Stimulated activated CD4-positive, alpha-beta T cell treated with anti-CD3 and anti-CD28 coated beads, TNF-alpha, amount 100 ng/mL, for 4 hours (primary cell): ENCODE measurements at regions not wholly inside any gene's neighbourhood (a gene's known extent, or its start where the extent isn't known, plus 50 kb on each side); places are given as distances from the start of the nearest gene placed in this dataset.
"Not testable (repeated sequence)": the region's sequence is repeated elsewhere in the genome, so short reads cannot be mapped to it uniquely, and the experiment has no call there.

ENCODE experiments used
- DNase-seq, 3 experiments: peaks; one replicate each; pipeline ENCODE4 v3.0.0-alpha.2; 2020; ENCODE audit warnings: low read depth in 3 of 3

DNA sequence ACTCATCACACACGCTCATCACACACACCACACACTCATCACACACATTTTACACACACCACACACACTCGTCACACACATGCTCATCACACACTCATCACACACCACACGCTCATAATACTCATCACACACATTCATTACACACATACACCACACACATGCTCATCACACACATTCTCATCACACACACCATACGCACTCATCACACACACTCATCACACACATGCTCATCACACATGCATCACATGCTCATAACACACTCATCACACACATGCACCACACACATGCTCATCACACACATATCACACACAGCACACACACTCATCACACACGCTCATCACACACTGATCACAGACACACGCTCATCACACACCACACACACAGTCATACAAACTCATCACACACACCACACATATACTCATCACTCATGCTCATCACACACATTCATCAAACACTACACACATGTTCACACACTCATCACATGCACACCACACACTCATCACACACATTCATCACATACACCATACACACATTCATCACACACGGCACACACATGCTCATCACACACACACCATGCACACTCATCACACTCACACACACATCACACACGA lies 247.1 kb upstream of the SGCG start:
- no peak for DNase-seq

DNA sequence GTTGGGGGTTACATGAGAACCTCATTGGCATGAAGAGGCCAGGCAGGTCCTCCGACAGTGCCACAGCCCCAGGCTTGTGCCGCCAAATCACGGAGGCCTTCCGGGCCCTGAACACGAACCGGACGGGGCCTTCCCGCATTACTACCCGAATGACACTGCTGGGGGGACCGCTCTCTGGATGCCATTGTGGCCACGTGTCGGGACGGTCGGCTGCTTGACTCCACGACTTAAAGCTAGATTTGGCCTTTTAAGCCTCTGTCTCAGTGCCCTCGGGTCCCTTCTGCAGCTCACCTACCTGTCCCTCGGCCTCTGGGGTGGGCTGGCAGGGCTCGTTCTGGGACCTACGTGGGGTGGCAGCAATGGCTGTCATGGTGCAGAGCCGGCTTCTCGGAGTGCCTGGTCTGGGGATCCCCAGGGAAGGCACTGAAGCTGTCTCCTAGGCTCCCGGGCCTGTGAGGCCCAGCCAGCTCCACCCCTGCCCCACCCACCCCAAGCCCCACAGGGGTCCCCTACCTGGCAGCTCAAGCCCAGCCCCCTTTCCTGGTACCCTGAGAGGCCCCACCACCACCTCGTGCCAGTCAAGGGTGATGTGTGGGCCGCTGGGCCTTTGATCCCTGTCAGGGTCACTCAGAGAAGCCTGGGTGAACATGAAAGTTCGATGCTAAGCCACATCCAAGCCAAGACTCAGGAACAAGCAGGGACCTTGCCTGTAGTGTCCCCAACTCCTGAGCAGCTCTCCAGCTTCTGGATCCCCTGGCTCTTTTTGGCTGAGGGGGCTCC lies 245.8 kb upstream of the SGCG start:
- DNase-seq: no peak

- DNase-seq: no peak
Observed at GRCh38 chr13:22936228-22936627, 244.6 kb upstream of the SGCG start.

DNA sequence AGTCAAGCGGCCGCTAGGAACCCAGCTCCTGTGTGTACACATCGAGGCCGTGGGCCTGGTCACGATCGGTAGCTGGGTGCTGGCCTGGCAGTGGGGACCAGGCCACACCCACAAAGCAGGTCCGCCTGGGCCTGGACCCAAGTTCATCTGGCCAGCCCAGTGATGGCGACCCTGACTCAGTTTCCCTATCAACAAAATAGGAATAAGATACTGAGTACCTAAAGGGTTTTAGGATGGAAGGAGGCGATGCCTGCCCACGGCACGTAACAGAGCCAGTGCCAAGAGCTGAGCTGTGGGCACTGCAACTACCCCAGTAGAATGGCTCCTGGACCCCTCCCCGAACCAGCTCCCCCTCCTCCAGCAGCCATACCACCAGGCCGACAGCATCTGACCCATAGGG lies 243.5 kb upstream of the SGCG start:
- DNase-seq: no peak

DNA sequence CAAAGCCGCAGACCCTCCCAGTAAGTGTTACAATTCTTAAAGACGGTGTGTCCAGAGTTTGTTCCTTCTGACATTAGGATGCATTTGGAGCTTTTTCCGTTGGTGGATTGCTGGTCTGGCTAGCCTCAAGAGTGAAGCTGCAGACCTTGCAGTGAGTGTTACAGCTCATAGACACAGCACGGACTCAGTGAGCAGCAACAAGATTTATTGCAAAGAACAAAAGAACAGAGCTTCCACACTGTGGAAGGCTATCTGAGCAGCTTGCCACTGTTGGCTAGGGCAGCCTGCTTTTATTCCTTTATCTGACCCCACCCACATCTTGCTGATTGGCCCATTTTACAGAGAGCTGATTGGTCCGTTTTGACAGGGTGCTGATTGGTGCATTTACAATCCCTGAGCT lies 242.8 kb upstream of the SGCG start:
- no peak for DNase-seq

DNA sequence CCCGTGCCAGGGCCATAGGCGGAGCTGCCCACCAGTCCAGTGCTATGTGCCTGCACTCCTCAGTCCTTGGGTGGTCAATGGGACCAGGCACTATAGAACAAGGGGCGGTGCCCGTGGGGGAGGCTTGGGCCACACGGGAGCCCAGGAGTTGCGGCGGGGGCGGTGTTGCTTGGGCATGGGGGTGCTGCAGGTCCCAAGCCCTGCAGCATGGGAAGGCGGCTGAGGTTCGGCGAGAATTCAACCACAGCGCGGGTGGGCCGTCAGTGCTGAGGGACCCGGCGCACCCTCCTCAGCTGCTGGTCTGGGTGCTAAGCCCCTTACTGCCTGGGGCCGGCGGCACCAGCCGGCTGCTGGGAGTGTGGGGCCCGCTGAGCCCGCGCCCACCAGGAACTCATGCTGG lies 242.2 kb upstream of the SGCG start:
- no peak for DNase-seq

- DNase-seq: no peak
Observed at GRCh38 chr13:22939157-22939556, 241.6 kb upstream of the SGCG start.

DNA sequence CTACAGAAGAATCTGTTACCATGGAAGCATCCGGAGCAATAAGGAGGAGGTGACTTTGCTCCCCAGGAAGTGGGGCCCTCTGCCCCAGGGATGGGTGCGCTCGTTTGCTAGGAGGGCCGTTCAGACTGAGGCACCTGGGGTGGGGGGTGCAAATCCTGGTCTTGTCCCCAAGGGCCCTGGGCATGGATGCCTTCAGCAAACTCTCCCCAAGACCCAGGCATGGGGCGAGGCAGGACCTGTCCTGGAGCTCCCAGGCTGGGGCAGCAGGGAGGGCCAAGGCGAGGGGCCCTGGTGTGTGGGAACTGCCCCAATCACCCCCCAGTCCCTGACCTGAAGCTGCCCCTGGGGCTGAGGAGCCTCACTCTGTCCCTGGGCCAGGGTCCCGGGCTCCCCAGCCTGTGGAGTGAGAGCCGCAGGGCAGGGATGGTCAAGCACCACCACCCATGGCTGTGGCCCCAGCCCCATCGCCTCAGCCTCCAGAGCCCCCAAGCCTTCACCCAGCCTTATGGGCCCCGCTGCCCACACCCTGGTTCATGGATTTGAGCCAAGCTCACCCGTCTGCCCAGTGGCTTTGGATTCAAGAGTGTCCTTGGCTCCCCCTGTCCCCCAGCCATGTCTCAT lies 240.6 kb upstream of the SGCG start:
- no peak for DNase-seq

DNA sequence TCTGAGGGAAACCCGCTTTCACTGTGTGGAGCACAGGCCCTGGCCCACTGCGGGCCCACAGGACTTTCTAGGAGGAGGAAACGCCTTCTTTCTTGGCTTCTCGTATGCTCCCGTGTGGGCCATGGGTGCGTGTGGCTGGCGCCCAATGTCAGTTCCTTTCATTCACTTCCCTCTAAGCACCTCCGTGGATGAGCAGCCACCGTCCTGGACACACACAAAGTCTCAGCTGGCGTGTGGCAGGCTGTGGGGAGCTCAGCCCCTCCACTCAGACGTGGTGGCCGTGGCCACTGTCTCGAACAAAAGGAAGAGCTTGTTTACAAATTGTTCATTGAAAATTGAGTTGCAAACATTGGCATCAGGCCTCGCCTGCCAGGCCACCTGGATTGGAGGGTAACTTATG lies 240.0 kb upstream of the SGCG start:
- DNase-seq: no peak

GRCh38 chr13:22941495-22941894 lies 239.3 kb upstream of the SGCG start:
- DNase-seq: not testable (repeated sequence)

DNA sequence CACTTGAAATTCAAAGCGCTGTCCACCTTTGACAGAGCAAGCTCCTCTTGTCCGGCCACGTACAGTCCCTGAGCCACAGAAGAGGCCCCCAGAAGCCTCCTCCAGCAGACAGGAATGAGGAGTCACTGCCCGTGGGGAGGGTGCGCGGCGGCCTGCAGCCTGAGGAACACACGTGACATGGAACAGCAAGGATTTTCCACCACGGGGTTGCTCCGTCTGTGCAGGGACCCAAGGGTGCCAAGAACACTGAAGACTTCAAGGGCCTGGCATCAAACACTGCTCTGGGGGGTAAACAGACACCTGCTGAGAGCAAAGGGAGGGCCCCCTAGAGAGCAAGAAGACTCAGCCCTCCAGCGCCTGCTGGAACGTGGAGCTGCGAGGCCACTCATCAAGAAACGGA lies 237.9 kb upstream of the SGCG start:
- DNase-seq: not testable (repeated sequence)

- no peak for DNase-seq
Observed at GRCh38 chr13:22944378-22944777, 236.4 kb upstream of the SGCG start.

GRCh38 chr13:22945321-22946226 lies 235.2 kb upstream of the SGCG start:
- DNase-seq: no peak

DNA sequence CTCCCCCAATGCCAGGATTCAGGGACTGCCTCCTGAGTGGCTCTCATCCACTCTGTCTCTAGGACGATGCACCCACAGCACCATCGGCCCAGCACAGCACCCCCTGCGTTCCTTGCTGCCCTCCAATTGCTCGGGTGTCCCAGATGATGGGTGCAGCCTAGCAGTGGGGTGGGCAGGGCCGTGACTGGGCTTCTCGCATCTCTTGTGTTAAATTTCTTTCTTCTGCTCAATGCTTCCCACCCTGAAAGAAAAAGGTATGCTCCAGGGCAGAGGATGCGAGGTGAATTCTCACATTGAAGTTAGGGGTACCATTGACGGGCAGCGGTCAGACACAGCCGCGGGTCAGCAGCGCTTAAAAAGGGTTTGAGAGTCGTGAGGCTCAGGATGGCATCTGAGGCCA lies 232.4 kb upstream of the SGCG start:
- DNase-seq: no peak

GRCh38 chr13:22952018-22952417 lies 228.8 kb upstream of the SGCG start:
- not testable (repeated sequence) for DNase-seq

DNA sequence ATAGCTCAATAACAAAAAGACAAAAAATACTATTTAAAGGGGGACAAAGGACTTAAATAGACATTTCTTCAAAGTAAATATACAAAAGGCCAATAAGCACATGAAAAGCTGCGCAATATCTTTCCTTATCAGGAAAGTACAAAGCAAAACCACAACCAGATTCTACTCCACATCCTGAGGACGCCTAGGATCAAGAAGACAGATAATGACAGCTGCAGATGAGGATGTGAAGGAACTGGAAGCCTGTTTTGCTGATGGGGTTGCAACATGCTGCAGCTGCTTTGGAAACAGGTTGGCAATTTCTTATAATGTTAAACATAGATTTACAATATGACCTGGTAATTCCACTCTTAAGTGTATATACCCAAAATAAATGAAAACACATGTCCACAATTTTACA lies 225.6 kb upstream of the SGCG start:
- DNase-seq: not testable (repeated sequence)

- DNase-seq: not testable (repeated sequence)
Observed at GRCh38 chr13:22956456-22957115, 224.2 kb upstream of the SGCG start.

- DNase-seq: not testable (repeated sequence)
Observed at GRCh38 chr13:22959859-22960258, 220.9 kb upstream of the SGCG start.

- DNase-seq: no peak
Observed at GRCh38 chr13:22960827-22961226, 220.0 kb upstream of the SGCG start.

DNA sequence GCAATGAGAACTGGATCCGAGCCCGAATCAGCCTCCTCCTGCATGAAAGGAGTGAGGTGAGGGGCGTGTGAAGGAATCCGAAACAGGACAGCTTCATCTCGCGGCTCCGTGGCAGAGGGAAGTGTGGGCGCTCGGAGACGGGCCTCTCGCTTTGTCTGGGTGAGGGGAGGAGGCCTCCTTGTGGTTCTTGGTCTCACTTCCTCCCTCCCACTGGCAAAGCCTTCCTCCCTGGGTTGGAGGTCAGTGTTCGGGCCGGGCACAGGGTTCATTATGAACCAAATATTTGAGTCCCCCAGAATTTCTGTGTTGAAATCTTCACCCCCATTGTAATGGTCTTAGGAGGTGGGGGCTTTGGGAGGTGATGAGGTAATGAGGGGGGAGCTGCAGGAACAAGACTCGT lies 219.4 kb upstream of the SGCG start:
- not testable (repeated sequence) for DNase-seq

GRCh38 chr13:22961835-22962537 lies 218.8 kb upstream of the SGCG start:
- DNase-seq: no peak
